ENCODE measurements at regions not wholly inside any gene's neighbourhood (a gene's known extent, or its start where the extent isn't known, plus 50 kb on each side); places are given as distances from the start of the nearest gene placed in this dataset.

- Histone ChIP-seq H3K4me3 (no peak overlapping the region), H3K9me3 (no peaks in the 10 kb centered on the region), H3K27me3 (no peaks in the 10 kb centered on the region), H3K4me1 (peaks cover 0 to 28% (median 0%) of the 10 kb centered on the region in 12 donors), H3K36me3 (no peaks in the 10 kb centered on the region), H3K27ac (peak overlapping the region in 6 of 12 donors; percentile 11 to 55 (median 36))
- ATAC-seq (peak in 2 of 4 donors; percentile 30 to 83), DNase-seq (no peak)
- no peak for TF ChIP-seq CTCF (IDR thresholded peaks at IDR 0.05)
- TF ChIP-seq POLR2A (IDR thresholded peaks at IDR 0.05): no peak
- intact Hi-C loops (cut with DNase I): no loop called here
- 79 to 88% (median 82%) methylated on average over 3 of the region's 3 CpGs for WGBS, 4 donors
Observed at GRCh38 chr3:27544372-27544865, 60.2 kb upstream of the SLC4A7 start.

GRCh38 chr3:27542476-27542875 lies 58.3 kb upstream of the SLC4A7 start:
- DNase-seq (no peak), ATAC-seq (no peak)
- Histone ChIP-seq H3K4me3 (no peak overlapping the region), H3K27me3 (no peaks in the 10 kb centered on the region), H3K27ac (no peak overlapping the region), H3K36me3 (no peaks in the 10 kb centered on the region), H3K4me1 (peaks cover 0 to 28% (median 0%) of the 10 kb centered on the region in 12 donors), H3K9me3 (no peaks in the 10 kb centered on the region)
- intact Hi-C loops (cut with DNase I): no loop called here
- WGBS, 4 donors: 80 to 90% (median 86%) methylated on average over 5 of the region's 5 CpGs
- TF ChIP-seq POLR2A (IDR thresholded peaks at IDR 0.05): no peak
- no peak for TF ChIP-seq CTCF (IDR thresholded peaks at IDR 0.05)

- TF ChIP-seq POLR2A (IDR thresholded peaks at IDR 0.05): no peak
- DNase-seq (no peak), ATAC-seq (no peak)
- intact Hi-C loops (cut with DNase I): no loop called here
- Histone ChIP-seq H3K36me3 (no peaks in the 10 kb centered on the region), H3K27ac (no peak overlapping the region), H3K27me3 (no peaks in the 10 kb centered on the region), H3K4me1 (peaks cover 0 to 37% (median 0%) of the 10 kb centered on the region in 12 donors), H3K9me3 (no peaks in the 10 kb centered on the region), H3K4me3 (no peak overlapping the region)
- 87 to 95% (median 92%) methylated on average over 7 of the region's 7 CpGs for WGBS, 4 donors
Observed at GRCh38 chr3:27540231-27540630, 56.0 kb upstream of the SLC4A7 start.

GRCh38 chr3:27536491-27536890 lies 52.3 kb upstream of the SLC4A7 start:
- intact Hi-C loops (cut with DNase I): no loop called here
- peak overlapping the region in 4 of 12 donors; percentile 46 to 76 (median 49) for H3K27ac ChIP-seq
- ATAC-seq (peak in 1 of 4 donors; percentile 17), DNase-seq (no peak)
- no peaks in the 10 kb centered on the region for H3K9me3 ChIP-seq
- peaks cover 0 to 40% (median 8%) of the 10 kb centered on the region in 12 donors for H3K4me1 ChIP-seq
- no peaks in the 10 kb centered on the region for H3K36me3 ChIP-seq
- TF ChIP-seq POLR2A (IDR thresholded peaks at IDR 0.05) (no peak), CTCF (IDR thresholded peaks at IDR 0.05) (no peak)
- no peak overlapping the region for H3K4me3 ChIP-seq
- 68 to 81% (median 74%) methylated on average over 1 of the region's 1 CpG for WGBS, 4 donors
- no peaks in the 10 kb centered on the region for H3K27me3 ChIP-seq

- intact Hi-C loops (cut with DNase I): no loop called here
- 69 to 91% (median 84%) methylated on average over 2 of the region's 2 CpGs for WGBS, 4 donors
- DNase-seq: no peak
- TF ChIP-seq POLR2A (IDR thresholded peaks at IDR 0.05) (no peak), CTCF (IDR thresholded peaks at IDR 0.05) (no peak)
- ATAC-seq: no peak
- Histone ChIP-seq H3K9me3 (no peaks in the 10 kb centered on the region), H3K27ac (peak overlapping the region in 8 of 12 donors; percentile 22 to 85 (median 46)), H3K4me1 (peaks cover 0 to 40% (median 8%) of the 10 kb centered on the region in 12 donors), H3K27me3 (no peaks in the 10 kb centered on the region), H3K4me3 (no peak overlapping the region), H3K36me3 (no peaks in the 10 kb centered on the region)
Observed at GRCh38 chr3:27535809-27536392, 51.7 kb upstream of the SLC4A7 start.

All from heart left ventricle (tissue), 16 donors.